ENCODE measurements at regions not wholly inside any gene's neighbourhood (a gene's known extent, or its start where the extent isn't known, plus 50 kb on each side); places are given as distances from the start of the nearest gene placed in this dataset.

- no peak overlapping the region for H2AFZ ChIP-seq (ENCODE audit: control insufficient read depth, low read length)
- H3K4me1 ChIP-seq (ENCODE audit: control insufficient read depth, extremely low read depth, insufficient read depth, low read length): peaks cover 2% of the 10 kb centered on the region
- no peak overlapping the region for H3K27ac ChIP-seq (ENCODE audit: control insufficient read depth, insufficient read depth, low read length)
- no peaks in the 10 kb centered on the region for H3K36me3 ChIP-seq (ENCODE audit: control insufficient read depth in 2 of 2, extremely low read depth in 1 of 2, insufficient read depth in 2 of 2, low read length in 2 of 2)
- H3K79me2 ChIP-seq (ENCODE audit: control insufficient read depth, insufficient read depth, low read length): no peaks in the 10 kb centered on the region
- dilution Hi-C loops (cut with MboI; ENCODE audit: extremely low pct_ligation_motif_present, low sequenced_read_pairs): no loop called here
- H3K9me3 ChIP-seq (ENCODE audit: control insufficient read depth, low read depth, low read length): no peaks in the 10 kb centered on the region
- H3K27me3 ChIP-seq (ENCODE audit: control insufficient read depth, extremely low read depth, insufficient read depth, low read length): no peaks in the 10 kb centered on the region
- no peak overlapping the region for H3K4me2 ChIP-seq (ENCODE audit: control insufficient read depth, extremely low read depth, insufficient read depth, low read depth, low read length)
- no peak overlapping the region for H3K4me3 ChIP-seq (ENCODE audit: control insufficient read depth in 2 of 3, extremely low read depth in 1 of 3, insufficient read depth in 2 of 3, low read depth in 1 of 3, low read length in 3 of 3)
- H3K9me1 ChIP-seq (ENCODE audit: control insufficient read depth, extremely low read depth, insufficient read depth, low read length): no peaks in the 10 kb centered on the region
- no peak overlapping the region for H3K9ac ChIP-seq (ENCODE audit: control insufficient read depth, extremely low read depth, insufficient read depth, low read length)
- FAIRE-seq: no peak
- no peak for DNase-seq (ENCODE audit: low read depth, low spot score)
- H4K20me1 ChIP-seq (ENCODE audit: control insufficient read depth, extremely low read depth, insufficient read depth, low read length): no peaks in the 10 kb centered on the region
- TF ChIP-seq CTCF (optimal IDR thresholded peaks at IDR 0.05 in 1 of 3, IDR thresholded peaks at IDR 0.05 in 1 of 3, conservative IDR thresholded peaks at IDR 0.05 in 1 of 3; ENCODE audit: extremely low read depth in 1 of 3, insufficient read depth in 2 of 3, low read length in 3 of 3) (no peak), EZH2 (IDR thresholded peaks at IDR 0.05; ENCODE audit: low read length) (no peak)
These were observed 345.5 kb upstream of the PRICKLE1 start for GRCh38 chr12:42935090-42935489.

- no peak overlapping the region for H3K4me3 ChIP-seq (ENCODE audit: control insufficient read depth in 2 of 3, extremely low read depth in 1 of 3, insufficient read depth in 2 of 3, low read depth in 1 of 3, low read length in 3 of 3)
- DNase-seq (ENCODE audit: low read depth, low spot score) (no peak), FAIRE-seq (peak; percentile 43)
- peak overlapping the region; percentile 1 for H2AFZ ChIP-seq (ENCODE audit: control insufficient read depth, low read length)
- H3K4me1 ChIP-seq (ENCODE audit: control insufficient read depth, extremely low read depth, insufficient read depth, low read length): peaks cover 2% of the 10 kb centered on the region
- H3K4me2 ChIP-seq (ENCODE audit: control insufficient read depth, extremely low read depth, insufficient read depth, low read depth, low read length): no peak overlapping the region
- H3K9me1 ChIP-seq (ENCODE audit: control insufficient read depth, extremely low read depth, insufficient read depth, low read length): no peaks in the 10 kb centered on the region
- H3K79me2 ChIP-seq (ENCODE audit: control insufficient read depth, insufficient read depth, low read length): no peaks in the 10 kb centered on the region
- H3K9ac ChIP-seq (ENCODE audit: control insufficient read depth, extremely low read depth, insufficient read depth, low read length): no peak overlapping the region
- H3K36me3 ChIP-seq (ENCODE audit: control insufficient read depth in 2 of 2, extremely low read depth in 1 of 2, insufficient read depth in 2 of 2, low read length in 2 of 2): no peaks in the 10 kb centered on the region
- TF ChIP-seq CTCF (optimal IDR thresholded peaks at IDR 0.05 in 1 of 3, IDR thresholded peaks at IDR 0.05 in 1 of 3, conservative IDR thresholded peaks at IDR 0.05 in 1 of 3; ENCODE audit: extremely low read depth in 1 of 3, insufficient read depth in 2 of 3, low read length in 3 of 3) (no peak), EZH2 (IDR thresholded peaks at IDR 0.05; ENCODE audit: low read length) (no peak)
- H3K27me3 ChIP-seq (ENCODE audit: control insufficient read depth, extremely low read depth, insufficient read depth, low read length): no peaks in the 10 kb centered on the region
- H3K9me3 ChIP-seq (ENCODE audit: control insufficient read depth, low read depth, low read length): no peaks in the 10 kb centered on the region
- dilution Hi-C loops (cut with MboI; ENCODE audit: extremely low pct_ligation_motif_present, low sequenced_read_pairs): no loop called here
- H4K20me1 ChIP-seq (ENCODE audit: control insufficient read depth, extremely low read depth, insufficient read depth, low read length): no peaks in the 10 kb centered on the region
- H3K27ac ChIP-seq (ENCODE audit: control insufficient read depth, insufficient read depth, low read length): no peak overlapping the region
These were observed 344.0 kb upstream of the PRICKLE1 start for GRCh38 chr12:42933461-42934081.

Data from keratinocyte (primary cell).